PC-3 (cell line): ENCODE measurements at regions not wholly inside any gene's neighbourhood (a gene's known extent, or its start where the extent isn't known, plus 50 kb on each side); places are given as distances from the start of the nearest gene placed in this dataset.
"Not testable (repeated sequence)": the region's sequence is repeated elsewhere in the genome, so short reads cannot be mapped to it uniquely, and the experiment has no call there.

Experiments
- ATAC-seq: fragments of 200-7000 bp; cut with Tn5 transposase; 2 replicates; pipeline ENCODE4 v1.9.1; 2020; ENCODE audit warnings: mild to moderate bottlenecking, moderate library complexity
- BruUV-seq: library from RNA; stranded (reverse); fragments of 400-500 nt; replicated peaks from 2 replicates; lab custom pipeline; 2021; lab: Mats Ljungman, UMichigan
- CTCF ChIA-PET: fragments of 300-600 bp; sonication (Branson Sonifier 250); formaldehyde crosslinking; loops from one replicate; lab custom pipeline; 2022; ENCODE audit warnings: antibody characterized with exemption; lab: Charles Lee
- POLR2A ChIA-PET: fragments of 300-600 bp; sonication (Branson Sonifier 250); formaldehyde crosslinking; loops from one replicate; lab custom pipeline; 2022; ENCODE audit warnings: antibody characterized with exemption; ENCODE audit not compliant: unreplicated experiment; lab: Charles Lee
- DNase-seq: peaks from one replicate; pipeline ENCODE4 v3.0.0-alpha.2; 2015
- H2AFZ ChIP-seq: fragments of 300-600 bp; sonication (generic); 2 replicates; pipeline ENCODE4 v1.6.0; 2016; ENCODE audit warnings: antibody characterized with exemption, low read length
- H3F3A ChIP-seq: fragments of 300-600 bp; sonication (generic); one replicate; pipeline ENCODE4 v1.6.0; 2017; ENCODE audit warnings: antibody characterized with exemption, low read length, control low read depth, mild to moderate bottlenecking; ENCODE audit not compliant: unreplicated experiment
- H3K27ac ChIP-seq: fragments of 300-600 bp; sonication (generic); 2 replicates; pipeline ENCODE4 v1.5.1; 2016; ENCODE audit warnings: mild to moderate bottlenecking, low read length
- H3K27me3 ChIP-seq: fragments of 300-600 bp; sonication (generic); 2 replicates; pipeline ENCODE4 v1.6.1; 2016; ENCODE audit warnings: low read length, mixed read lengths
- H3K36me3 ChIP-seq: fragments of 300-600 bp; sonication (generic); 2 replicates; pipeline ENCODE4 v1.6.1; 2016; ENCODE audit warnings: low read depth, mixed run types, low read length, mixed read lengths
- H3K4me1 ChIP-seq: fragments of 300-600 bp; sonication (generic); 2 replicates; pipeline ENCODE4 v1.5.1; 2016; ENCODE audit warnings: low read length; ENCODE audit not compliant: insufficient read depth
- H3K4me2 ChIP-seq: fragments of 300-600 bp; sonication (generic); 2 replicates; pipeline ENCODE4 v1.6.0; 2016; ENCODE audit warnings: low read length
- H3K4me3 ChIP-seq: fragments of 300-600 bp; sonication (generic); 2 replicates; pipeline ENCODE4 v1.5.1; 2016; ENCODE audit warnings: mild to moderate bottlenecking, low read length, mixed read lengths
- H3K79me2 ChIP-seq: fragments of 300-600 bp; sonication (generic); 2 replicates; pipeline ENCODE4 v1.6.1; 2017; ENCODE audit warnings: low read length, mixed read lengths
- H3K9ac ChIP-seq: fragments of 300-600 bp; sonication (generic); 2 replicates; pipeline ENCODE4 v1.6.0; 2016; ENCODE audit warnings: mild to moderate bottlenecking, low read length
- H3K9me2 ChIP-seq: fragments of 300-600 bp; sonication (generic); replicated peaks from 2 replicates; pipeline ENCODE4 v1.6.1; 2016; ENCODE audit warnings: mixed run types, low read length, mixed read lengths
- H3K9me3 ChIP-seq: fragments of 300-600 bp; sonication (generic); 2 replicates; pipeline ENCODE4 v1.6.1; 2016; ENCODE audit warnings: low read length, mixed read lengths
- H4K20me1 ChIP-seq: fragments of 300-600 bp; sonication (generic); 2 replicates; pipeline ENCODE4 v1.6.1; 2016; ENCODE audit warnings: low read length, mixed read lengths
- CTCF ChIP-seq: fragments of 300-600 bp; sonication (generic); conservative IDR thresholded peaks from 2 replicates; pipeline ENCODE4 v1.5.1; 2017; ENCODE audit warnings: antibody characterized with exemption, low read depth, mild to moderate bottlenecking, low read length
- EZH2 ChIP-seq: fragments of 300-600 bp; sonication (generic); IDR thresholded peaks from one replicate; pipeline ENCODE4 v1.6.1; 2017; ENCODE audit warnings: antibody characterized with exemption, mild to moderate bottlenecking, low read length; ENCODE audit not compliant: unreplicated experiment
- EZH2phosphoT487 ChIP-seq: fragments of 300-600 bp; sonication (generic); IDR thresholded peaks from 2 replicates; pipeline ENCODE4 v1.6.1; 2018; ENCODE audit warnings: mild to moderate bottlenecking, antibody characterized with exemption, low read length, borderline replicate concordance
- intact Hi-C: fragments of 100-400 bp; cut with micrococcal nuclease; formaldehyde crosslinking; loops from 2 replicates; pipeline ENCODE4 v1.9.0; 2023

DNA sequence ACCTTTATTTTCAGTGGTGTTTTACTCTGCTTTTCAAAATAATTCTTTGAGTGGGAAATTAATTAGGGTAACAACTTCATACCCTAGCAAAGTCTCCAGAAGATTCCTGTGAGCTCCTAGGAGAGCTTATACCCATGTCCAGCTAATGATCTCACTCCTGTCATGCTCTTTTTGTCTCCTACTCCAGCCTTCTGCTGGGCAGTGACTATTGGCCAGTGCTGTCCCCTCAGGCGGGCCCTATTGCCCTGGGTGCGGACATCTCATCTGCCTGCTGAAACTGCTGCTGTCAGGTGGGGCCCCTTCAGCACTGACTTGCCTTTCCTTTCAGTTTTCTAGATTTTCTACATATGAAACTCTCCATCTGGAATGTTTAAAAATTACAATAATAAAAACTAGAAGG is 80.3 kb downstream of the EBLN1 start:
- CTCF ChIA-PET: no interaction called here
- TF ChIP-seq CTCF (no peak), EZH2 (no peak), EZH2phosphoT487 (no peak)
- no TSS peak for BruUV-seq

GRCh38 chr10:22135591-22135990 is 82.2 kb downstream of the EBLN1 start:
- H3K4me1 ChIP-seq: no peaks in the 10 kb centered on the region
- H3F3A ChIP-seq: no peaks in the 10 kb centered on the region
- no peak for ATAC-seq
- DNase-seq: no peak
- H2AFZ ChIP-seq: no peak overlapping the region
- H4K20me1 ChIP-seq: no peaks in the 10 kb centered on the region
- H3K9me2 ChIP-seq: no peaks in the 10 kb centered on the region
- no peak overlapping the region for H3K4me3 ChIP-seq
- no peaks in the 10 kb centered on the region for H3K9me3 ChIP-seq
- no peaks in the 10 kb centered on the region for H3K79me2 ChIP-seq
- H3K27me3 ChIP-seq: no peaks in the 10 kb centered on the region
- no peak for TF ChIP-seq EZH2phosphoT487
- no peak for TF ChIP-seq CTCF
- TF ChIP-seq EZH2: no peak
- H3K9ac ChIP-seq: no peak overlapping the region
- POLR2A ChIA-PET: interaction anchor here (0.6 kb wide), 1 partner anchor 181 kb away, joined by 4 read pairs; no protein-coding TSS in a partner anchor
- intact Hi-C loops: no loop called here
- no peak overlapping the region for H3K4me2 ChIP-seq
- H3K36me3 ChIP-seq: no peaks in the 10 kb centered on the region
- BruUV-seq: no TSS peak
- CTCF ChIA-PET: no interaction called here
- no peak overlapping the region for H3K27ac ChIP-seq

More for the DNA sequence above, 80.3 kb downstream of the EBLN1 start:
- H4K20me1 ChIP-seq: no peaks in the 10 kb centered on the region
- no peak overlapping the region for H3K4me2 ChIP-seq
- no peak overlapping the region for H3K4me3 ChIP-seq
- H3K9ac ChIP-seq: no peak overlapping the region
- H3K9me2 ChIP-seq: no peaks in the 10 kb centered on the region
- no peak overlapping the region for H2AFZ ChIP-seq
- H3K9me3 ChIP-seq: no peaks in the 10 kb centered on the region
- ATAC-seq: no peak
- POLR2A ChIA-PET: no interaction called here
- no peaks in the 10 kb centered on the region for H3K36me3 ChIP-seq
- no peaks in the 10 kb centered on the region for H3F3A ChIP-seq
- H3K4me1 ChIP-seq: no peaks in the 10 kb centered on the region
- intact Hi-C loops: no loop called here
- H3K27ac ChIP-seq: no peak overlapping the region
- H3K79me2 ChIP-seq: no peaks in the 10 kb centered on the region
- H3K27me3 ChIP-seq: no peaks in the 10 kb centered on the region
- DNase-seq: no peak

DNA sequence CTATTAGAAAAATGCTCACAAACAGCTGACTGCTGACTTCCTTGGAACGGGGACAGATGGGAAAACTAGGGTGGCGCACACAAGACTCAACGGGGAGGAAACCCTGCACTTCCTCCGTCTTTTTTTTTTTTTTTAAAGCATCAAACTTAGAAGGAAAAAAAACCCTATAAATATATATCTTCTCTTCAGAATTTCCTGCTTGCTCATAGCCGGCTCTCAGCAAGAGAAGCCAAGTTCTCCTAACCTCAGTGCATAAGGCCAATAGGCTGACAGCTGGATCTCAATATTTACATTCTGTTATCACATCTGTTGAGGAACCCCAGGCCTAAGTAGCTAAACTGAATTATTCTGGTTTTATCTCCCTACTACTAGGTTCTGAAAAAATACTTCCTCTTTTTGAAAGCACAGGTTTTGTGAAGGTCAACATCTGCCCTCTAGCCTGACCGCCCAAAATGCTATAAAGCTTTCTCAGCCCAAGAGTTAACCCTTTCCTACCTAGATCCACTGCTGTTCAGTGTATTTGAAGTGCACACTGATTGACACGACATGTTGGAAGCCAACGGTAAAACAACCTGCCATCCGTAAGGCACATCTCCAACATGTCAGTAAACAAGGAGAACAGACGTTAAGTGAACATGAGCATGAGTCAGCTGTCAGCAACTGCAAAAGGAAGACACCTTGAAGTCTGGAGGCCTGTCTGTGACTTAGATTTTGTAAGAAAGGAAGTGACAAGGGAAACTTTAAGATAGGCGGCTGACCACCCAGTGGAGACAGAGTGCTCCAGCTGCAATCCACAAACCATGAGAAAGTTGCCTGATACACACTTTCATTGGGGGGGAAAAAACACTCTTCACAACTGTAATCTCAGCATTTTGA is 83.8 kb downstream of the EBLN1 start:
- intact Hi-C loops: no loop called here
- ATAC-seq (no peak), DNase-seq (no peak)
- Histone ChIP-seq H3F3A (no peaks in the 10 kb centered on the region), H3K27ac (no peak overlapping the region), H3K4me2 (no peak overlapping the region), H3K4me1 (no peaks in the 10 kb centered on the region), H2AFZ (no peak overlapping the region), H3K36me3 (no peaks in the 10 kb centered on the region), H3K9me3 (no peaks in the 10 kb centered on the region), H3K27me3 (no peaks in the 10 kb centered on the region), H4K20me1 (no peaks in the 10 kb centered on the region), H3K9ac (no peak overlapping the region), H3K9me2 (no peaks in the 10 kb centered on the region), H3K79me2 (no peaks in the 10 kb centered on the region), H3K4me3 (no peak overlapping the region)
- BruUV-seq: no TSS peak
- no peak for TF ChIP-seq EZH2
- no peak for TF ChIP-seq EZH2phosphoT487
- no peak for TF ChIP-seq CTCF
- CTCF ChIA-PET: no interaction called here
- POLR2A ChIA-PET: no interaction called here

GRCh38 chr10:22130824-22131223 is 87.0 kb downstream of the EBLN1 start:
- H3K4me1 ChIP-seq, intact Hi-C loops, H3K27ac ChIP-seq, DNase-seq, H3F3A ChIP-seq, H3K79me2 ChIP-seq, BruUV-seq, ATAC-seq, CTCF ChIA-PET, H4K20me1 ChIP-seq, H3K9me2 ChIP-seq, H3K36me3 ChIP-seq, POLR2A ChIA-PET, H2AFZ ChIP-seq, H3K27me3 ChIP-seq, H3K9me3 ChIP-seq, H3K9ac ChIP-seq, H3K4me3 ChIP-seq, H3K4me2 ChIP-seq: not testable (repeated sequence)
